SK-N-MC (cell line): ENCODE measurements at regions not wholly inside any gene's neighbourhood (a gene's known extent, or its start where the extent isn't known, plus 50 kb on each side); places are given as distances from the start of the nearest gene placed in this dataset.

Experiments
- EZH2 ChIP-seq: fragments of 200-600 bp; sonication (generic); IDR thresholded peaks from one replicate; pipeline ENCODE4 v1.6.1; 2017; ENCODE audit warnings: antibody characterized with exemption
- FOXP2 ChIP-seq: optimal IDR thresholded peaks from 2 replicates; pipeline ENCODE3; 2011; ENCODE audit warnings: mild to moderate bottlenecking, moderate library complexity; ENCODE audit not compliant: insufficient read depth; ENCODE audit errors: extremely low read length, control extremely low read depth
- POLR2AphosphoS5 ChIP-seq: IDR thresholded peaks from 2 replicates; pipeline ENCODE4 v1.6.1; 2012; ENCODE audit warnings: mild to moderate bottlenecking, low read depth, low read length, borderline replicate concordance

GRCh38 chr10:7025296-7025695 is 385.5 kb downstream of the SFMBT2 start:
- TF ChIP-seq EZH2 (no peak), POLR2AphosphoS5 (no peak), FOXP2 (no peak)
